Kidney (tissue), 13 donors: ENCODE measurements at regions not wholly inside any gene's neighbourhood (a gene's known extent, or its start where the extent isn't known, plus 50 kb on each side); places are given as distances from the start of the nearest gene placed in this dataset.
A peak's percentile ranks its signal among the peaks of the same experiment; 100 is the strongest.

ENCODE experiments used
- DNase-seq, 5 donors: peaks; one replicate each; pipeline ENCODE4 v3.0.0-alpha.2; 2013 to 2020
- FAIRE-seq: peaks from 2 replicates; lab custom pipeline; 2012; peaks lifted over from hg19 to GRCh38; lab: Jason Lieb, UNC
- H3K27ac ChIP-seq, 2 donors: one replicate each; pipeline ENCODE4 v1.7.0; 2013; ENCODE audit warnings: low read depth in 2 of 2, low read length in 2 of 2, inconsistent platforms in 1 of 2
- H3K27me3 ChIP-seq: one replicate; pipeline ENCODE4 v1.7.1; 2013; ENCODE audit warnings: low read length, inconsistent platforms; ENCODE audit not compliant: control insufficient read depth, insufficient read depth
- H3K36me3 ChIP-seq, 3 donors: one replicate each; pipeline versions ENCODE4 v1.7.0 to v1.7.1; 2013; ENCODE audit warnings: low read length in 3 of 3, control low read depth in 1 of 3, inconsistent platforms in 1 of 3; ENCODE audit not compliant: insufficient read depth in 3 of 3, control insufficient read depth in 2 of 3
- H3K4me1 ChIP-seq, 3 donors: one replicate each; pipeline versions ENCODE4 v1.7.0 to v1.7.1; 2013; ENCODE audit warnings: low read length in 3 of 3, inconsistent platforms in 1 of 3, low read depth in 1 of 3; ENCODE audit not compliant: control insufficient read depth in 2 of 3, insufficient read depth in 2 of 3
- H3K4me3 ChIP-seq, 3 donors: one replicate each; pipeline versions ENCODE4 v1.7.0 to v1.8.1; 2013; ENCODE audit warnings: low read length in 3 of 3, control low read depth in 1 of 3, inconsistent platforms in 1 of 3
- H3K9ac ChIP-seq, 3 donors: one replicate each; pipeline versions ENCODE4 v1.7.0 to v1.7.1; 2013; ENCODE audit warnings: low read length in 3 of 3, control low read depth in 1 of 3, inconsistent platforms in 1 of 3
- H3K9me3 ChIP-seq, 3 donors: one replicate each; pipeline versions ENCODE4 v1.7.0 to v1.7.1; 2013; ENCODE audit warnings: low read length in 3 of 3, control low read depth in 1 of 3, inconsistent platforms in 1 of 3; ENCODE audit not compliant: control insufficient read depth in 2 of 3, insufficient read depth in 1 of 3
- intact Hi-C: fragments of 100-400 bp; cut with DNase I; formaldehyde crosslinking; loops from one replicate; pipeline ENCODE4 v1.11.1; 2022
- TF ChIP-seq, protein P1 (sequence below): IDR thresholded peaks from 3 replicates; pipeline ENCODE4 v1.5.1; 2012; ENCODE audit warnings: mild to moderate bottlenecking, moderate library complexity, borderline replicate concordance; ENCODE audit not compliant: insufficient read depth; ENCODE audit errors: extremely low read depth
- donor health status: control.
- donor health status: control.
- donor health status: control.
- donor health status: control.
- donor health status: control.
- donor health status: DM: yes; HTN: yes; CAD: no.
- donor health status: Normal renal cell carcinoma (clear cell type).

DNA sequence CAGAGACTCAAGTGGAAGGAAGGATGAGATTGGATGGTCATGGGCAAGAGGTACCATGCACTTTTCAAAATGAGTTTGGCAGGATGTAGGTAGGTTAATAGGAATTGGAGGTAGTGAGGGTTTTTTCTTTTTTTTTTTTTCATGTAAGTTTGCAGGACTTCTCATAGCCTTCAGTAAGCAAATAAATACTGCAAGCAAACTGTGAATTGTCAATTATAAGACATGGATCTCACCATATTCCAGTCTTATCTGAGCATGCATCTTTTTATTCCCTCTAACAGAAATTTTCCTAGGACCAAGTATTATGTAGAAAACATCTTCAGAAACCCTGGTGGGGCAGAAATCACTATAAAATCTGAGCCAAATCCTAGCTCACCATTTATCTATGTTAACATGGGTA lies 584.6 kb upstream of the CDH5 start:
- H3K4me1 ChIP-seq: no peaks in the 10 kb centered on the region
- H3K4me3 ChIP-seq: no peak overlapping the region
- TF ChIP-seq, protein P1, sequence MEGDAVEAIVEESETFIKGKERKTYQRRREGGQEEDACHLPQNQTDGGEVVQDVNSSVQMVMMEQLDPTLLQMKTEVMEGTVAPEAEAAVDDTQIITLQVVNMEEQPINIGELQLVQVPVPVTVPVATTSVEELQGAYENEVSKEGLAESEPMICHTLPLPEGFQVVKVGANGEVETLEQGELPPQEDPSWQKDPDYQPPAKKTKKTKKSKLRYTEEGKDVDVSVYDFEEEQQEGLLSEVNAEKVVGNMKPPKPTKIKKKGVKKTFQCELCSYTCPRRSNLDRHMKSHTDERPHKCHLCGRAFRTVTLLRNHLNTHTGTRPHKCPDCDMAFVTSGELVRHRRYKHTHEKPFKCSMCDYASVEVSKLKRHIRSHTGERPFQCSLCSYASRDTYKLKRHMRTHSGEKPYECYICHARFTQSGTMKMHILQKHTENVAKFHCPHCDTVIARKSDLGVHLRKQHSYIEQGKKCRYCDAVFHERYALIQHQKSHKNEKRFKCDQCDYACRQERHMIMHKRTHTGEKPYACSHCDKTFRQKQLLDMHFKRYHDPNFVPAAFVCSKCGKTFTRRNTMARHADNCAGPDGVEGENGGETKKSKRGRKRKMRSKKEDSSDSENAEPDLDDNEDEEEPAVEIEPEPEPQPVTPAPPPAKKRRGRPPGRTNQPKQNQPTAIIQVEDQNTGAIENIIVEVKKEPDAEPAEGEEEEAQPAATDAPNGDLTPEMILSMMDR: no peak
- no peak overlapping the region for H3K9ac ChIP-seq
- H3K36me3 ChIP-seq: no peaks in the 10 kb centered on the region
- FAIRE-seq: no peak
- H3K9me3 ChIP-seq: peaks cover 0 to 8% (median 0%) of the 10 kb centered on the region in 3 donors
- no peaks in the 10 kb centered on the region for H3K27me3 ChIP-seq
- no peak for DNase-seq
- H3K27ac ChIP-seq: no peak overlapping the region
- intact Hi-C loops: no loop called here

DNA sequence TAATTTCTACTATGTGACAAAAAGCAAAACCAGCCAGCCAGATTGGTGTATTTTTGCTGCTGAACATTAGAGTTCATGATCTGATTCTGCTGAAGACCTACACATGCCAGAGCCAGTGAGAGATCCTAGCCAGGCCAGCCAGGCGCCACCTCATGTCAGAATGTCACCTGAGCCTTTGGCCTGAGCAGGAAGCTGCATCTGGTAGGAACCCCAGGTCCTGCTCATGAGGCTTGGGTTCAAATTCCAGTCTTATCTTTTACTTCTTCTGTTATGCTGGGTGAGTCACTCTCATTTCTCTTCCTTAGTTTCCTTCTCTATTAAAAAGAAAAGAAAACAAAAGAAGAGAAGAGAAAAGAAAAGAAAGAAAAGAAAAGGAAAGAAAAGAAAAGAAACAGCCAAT lies 585.1 kb upstream of the CDH5 start:
- H3K9ac ChIP-seq: no peak overlapping the region
- H3K4me1 ChIP-seq: no peaks in the 10 kb centered on the region
- no peaks in the 10 kb centered on the region for H3K27me3 ChIP-seq
- peaks cover 0 to 10% (median 0%) of the 10 kb centered on the region in 3 donors for H3K9me3 ChIP-seq
- H3K4me3 ChIP-seq: no peak overlapping the region
- intact Hi-C loops: no loop called here
- no peaks in the 10 kb centered on the region for H3K36me3 ChIP-seq
- DNase-seq (no peak), FAIRE-seq (no peak)
- no peak overlapping the region for H3K27ac ChIP-seq
- TF ChIP-seq, protein P1: no peak

DNA sequence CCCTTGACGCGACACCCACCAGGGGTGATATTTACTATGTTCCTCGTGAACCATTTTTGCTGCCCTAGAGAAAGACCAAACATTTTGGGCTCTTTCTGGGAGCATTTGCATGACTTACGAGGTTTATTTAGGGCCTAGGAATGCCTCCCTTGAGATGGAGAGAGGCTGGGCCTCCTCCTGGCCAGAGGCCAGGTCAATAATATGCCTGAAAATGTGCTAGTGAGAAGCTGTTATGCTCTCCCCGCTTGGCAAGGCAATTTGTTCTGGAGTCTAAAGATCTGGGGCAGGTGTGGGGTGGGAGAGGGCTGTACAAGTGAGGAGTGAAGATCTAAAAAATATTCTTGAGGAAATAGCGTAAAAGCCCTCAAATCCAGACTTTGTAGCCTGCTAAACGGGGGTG lies 587.3 kb upstream of the CDH5 start:
- no peak overlapping the region for H3K9ac ChIP-seq
- TF ChIP-seq, protein P1: no peak
- peak in 2 of 5 donors; percentile 34 to 75 for DNase-seq

DNA sequence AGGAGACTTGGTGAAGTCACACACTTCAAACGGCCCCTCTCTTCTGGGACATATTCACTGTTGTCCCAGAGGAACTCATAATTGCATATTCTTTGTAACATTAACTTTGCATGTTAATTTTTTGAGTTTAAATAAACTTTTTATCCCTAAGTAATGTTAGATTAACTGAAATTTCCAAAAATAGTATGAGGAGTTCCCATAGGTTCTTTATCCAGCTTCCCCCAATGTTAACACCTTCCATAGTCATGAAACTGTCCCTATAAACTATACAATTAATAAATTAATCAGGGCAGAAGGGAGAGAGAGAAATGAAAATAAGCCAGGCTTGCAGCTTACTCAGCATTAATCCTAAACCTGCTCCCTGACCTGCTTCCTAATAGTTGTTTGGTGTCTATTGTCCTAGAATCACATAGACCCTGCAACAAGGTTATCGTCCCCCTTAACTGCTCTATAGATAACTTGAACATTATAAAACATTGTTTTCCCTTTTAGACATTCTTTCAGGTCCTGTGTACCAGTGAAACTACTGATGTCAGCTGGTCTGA lies 589.8 kb upstream of the CDH5 start:
- FAIRE-seq (no peak), DNase-seq (no peak)
- Histone ChIP-seq H3K9me3 (peaks cover 0 to 10% (median 0%) of the 10 kb centered on the region in 3 donors), H3K4me1 (no peaks in the 10 kb centered on the region), H3K36me3 (no peaks in the 10 kb centered on the region), H3K9ac (no peak overlapping the region), H3K4me3 (no peak overlapping the region), H3K27me3 (no peaks in the 10 kb centered on the region), H3K27ac (no peak overlapping the region)
- TF ChIP-seq, protein P1: no peak
- intact Hi-C loops: loop anchor here (10.0 kb wide), 1 partner anchor 62 kb away; no protein-coding TSS in a partner anchor

More for the DNA sequence above, 587.3 kb upstream of the CDH5 start:
- FAIRE-seq: no peak
- Histone ChIP-seq H3K36me3 (no peaks in the 10 kb centered on the region), H3K4me3 (no peak overlapping the region), H3K27me3 (no peaks in the 10 kb centered on the region), H3K4me1 (no peaks in the 10 kb centered on the region), H3K27ac (no peak overlapping the region), H3K9me3 (peaks cover 0 to 10% (median 0%) of the 10 kb centered on the region in 3 donors)
- intact Hi-C loops: loop anchor here (10.0 kb wide), 1 partner anchor 64 kb away; no protein-coding TSS in a partner anchor
